Activated CD4-positive, alpha-beta memory T cell treated with anti-CD3 and anti-CD28 coated beads, Interleukin-2, amount 10 ng/mL, durations not matched to agents 7 days and 5 days (primary cell): ENCODE measurements at regions not wholly inside any gene's neighbourhood (a gene's known extent, or its start where the extent isn't known, plus 50 kb on each side); places are given as distances from the start of the nearest gene placed in this dataset.
"Not testable (repeated sequence)": the region's sequence is repeated elsewhere in the genome, so short reads cannot be mapped to it uniquely, and the experiment has no call there.

Experiments
- CTCF ChIA-PET: fragments of 350-600 bp; sonication (Branson Sonifier 250); formaldehyde crosslinking; loops from one replicate; lab custom pipeline; 2021; ENCODE audit warnings: antibody characterized with exemption, inconsistent platforms; lab: Charles Lee
- POLR2A ChIA-PET: fragments of 350-600 bp; sonication (Branson Sonifier 250); formaldehyde crosslinking; loops from one replicate; lab custom pipeline; 2021; ENCODE audit warnings: antibody characterized with exemption; lab: Charles Lee
- DNase-seq: peaks from one replicate; pipeline ENCODE4 v3.0.0-alpha.2; 2020
- H3K27ac Mint-ChIP-seq: one replicate; pipeline ENCODE4 v1.8.0; 2021; ENCODE audit warnings: mild to moderate bottlenecking, mixed read lengths
- H3K27me3 Mint-ChIP-seq: one replicate; pipeline ENCODE4 v1.8.0; 2021; ENCODE audit warnings: mixed read lengths
- H3K36me3 Mint-ChIP-seq: one replicate; pipeline ENCODE4 v1.8.0; 2021; ENCODE audit warnings: low read depth, mixed read lengths
- H3K4me1 Mint-ChIP-seq: one replicate; pipeline ENCODE4 v1.8.0; 2021; ENCODE audit warnings: mixed read lengths
- H3K4me3 Mint-ChIP-seq: one replicate; pipeline ENCODE4 v1.8.0; 2021; ENCODE audit warnings: mild to moderate bottlenecking, mixed read lengths
- H3K9me3 Mint-ChIP-seq: one replicate; pipeline ENCODE4 v1.8.0; 2021; ENCODE audit warnings: mixed read lengths

DNA sequence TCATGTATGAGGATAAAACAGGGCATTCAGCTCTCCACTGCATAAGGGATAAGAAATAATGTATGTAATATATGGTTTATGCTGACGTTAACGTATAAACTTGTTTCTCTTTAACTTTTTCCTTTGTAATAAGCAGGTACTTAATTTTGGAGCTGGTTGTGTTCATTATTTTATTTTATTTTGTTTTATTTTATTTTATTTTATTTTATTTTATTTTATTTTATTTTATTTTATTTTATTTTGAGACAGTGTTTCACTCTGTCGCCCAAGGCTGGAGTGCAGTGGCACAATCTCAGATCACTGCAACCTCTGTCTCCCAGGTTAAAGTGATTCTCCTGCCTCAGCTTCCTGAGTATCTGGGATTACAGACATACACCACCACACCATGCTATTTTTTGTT is 1932.6 kb upstream of the TENM3 start:
- CTCF ChIA-PET, result no interaction called here
- no peak overlapping the region for H3K27ac Mint-ChIP-seq
- no peaks in the 10 kb centered on the region for H3K27me3 Mint-ChIP-seq
- POLR2A ChIA-PET, result no interaction called here
- H3K4me1 Mint-ChIP-seq, result no peaks in the 10 kb centered on the region
- H3K36me3 Mint-ChIP-seq, result no peaks in the 10 kb centered on the region
- no peak for DNase-seq
- H3K4me3 Mint-ChIP-seq, result no peak overlapping the region
- peaks cover 16% of the 10 kb centered on the region for H3K9me3 Mint-ChIP-seq

DNA sequence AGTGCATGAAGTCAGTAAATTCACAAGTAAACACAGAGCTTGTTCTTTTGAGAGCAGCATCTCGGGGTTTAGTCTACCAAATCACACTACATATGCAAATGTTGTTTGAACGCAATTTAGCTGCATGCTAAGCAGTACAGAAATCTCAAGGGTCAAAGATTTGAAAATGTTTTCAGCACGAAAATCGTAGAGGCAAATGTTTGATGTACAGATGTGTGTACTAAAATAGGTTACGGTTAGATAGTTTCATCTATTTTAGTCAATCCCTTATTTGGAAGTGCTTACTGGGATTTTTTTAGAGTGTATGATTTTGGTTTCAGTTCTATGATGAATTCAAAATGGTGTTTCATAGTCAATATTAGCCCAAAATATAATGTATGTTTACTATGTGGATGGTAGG is 1928.2 kb upstream of the TENM3 start:
- DNase-seq, result no peak
- Mint-ChIP-seq H3K4me1 (no peaks in the 10 kb centered on the region), H3K27ac (no peak overlapping the region), H3K27me3 (no peaks in the 10 kb centered on the region), H3K9me3 (peaks cover 12% of the 10 kb centered on the region), H3K36me3 (no peaks in the 10 kb centered on the region), H3K4me3 (no peak overlapping the region)
- CTCF ChIA-PET, result no interaction called here
- POLR2A ChIA-PET, result no interaction called here

DNA sequence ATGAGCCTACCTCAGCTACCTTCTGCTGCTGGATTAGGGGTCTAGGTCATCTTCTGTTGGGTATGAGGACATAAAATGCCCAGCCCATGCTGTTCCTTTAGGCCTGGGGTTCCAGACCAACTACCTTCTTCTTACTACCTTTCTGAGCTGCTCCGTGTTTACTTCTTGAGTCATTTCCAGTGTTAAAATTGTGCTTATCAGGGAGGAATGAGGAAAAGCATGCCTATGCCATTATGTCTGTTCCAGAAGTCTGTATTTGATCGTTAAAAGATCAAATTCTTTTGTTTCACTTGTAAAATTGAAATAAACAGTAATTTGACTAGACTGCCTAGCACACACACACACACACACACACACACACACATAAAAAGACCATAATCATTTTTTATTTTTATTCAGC is 1912.7 kb upstream of the TENM3 start:
- no peak for DNase-seq
- POLR2A ChIA-PET, result no interaction called here
- Mint-ChIP-seq H3K4me3 (no peak overlapping the region), H3K9me3 (peaks cover 3% of the 10 kb centered on the region), H3K36me3 (no peaks in the 10 kb centered on the region), H3K4me1 (no peaks in the 10 kb centered on the region), H3K27ac (no peak overlapping the region), H3K27me3 (no peaks in the 10 kb centered on the region)
- CTCF ChIA-PET, result no interaction called here

DNA sequence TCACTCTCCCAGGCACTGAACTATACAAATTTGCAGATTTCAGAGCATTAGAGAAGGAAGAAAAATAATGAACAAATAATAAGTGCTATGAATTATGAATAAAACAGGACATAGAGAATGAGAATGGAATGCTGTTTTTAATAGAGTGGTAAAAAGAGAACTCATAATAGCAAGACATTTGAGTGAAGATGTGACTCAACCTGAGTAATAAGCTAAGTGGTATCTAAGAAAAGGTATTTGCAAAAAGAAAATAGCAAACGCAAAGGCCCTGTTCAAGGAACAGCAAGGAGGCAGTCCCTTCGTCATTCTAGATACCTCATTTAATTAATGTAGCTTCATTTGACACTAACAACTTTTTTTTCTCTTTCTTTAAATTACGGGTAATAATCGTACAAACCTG is 1910.0 kb upstream of the TENM3 start:
- Mint-ChIP-seq H3K36me3 (no peaks in the 10 kb centered on the region), H3K27me3 (no peaks in the 10 kb centered on the region), H3K4me1 (no peaks in the 10 kb centered on the region), H3K9me3 (peaks cover 12% of the 10 kb centered on the region), H3K4me3 (no peak overlapping the region), H3K27ac (no peak overlapping the region)
- POLR2A ChIA-PET, result no interaction called here
- DNase-seq, result no peak
- CTCF ChIA-PET, result no interaction called here

GRCh38 chr4:180335566-180335965 is 1907.6 kb upstream of the TENM3 start:
- CTCF ChIA-PET, result no interaction called here
- DNase-seq, result no peak
- H3K4me1 Mint-ChIP-seq, result no peaks in the 10 kb centered on the region
- no peak overlapping the region for H3K4me3 Mint-ChIP-seq
- no peaks in the 10 kb centered on the region for H3K27me3 Mint-ChIP-seq
- peaks cover 9% of the 10 kb centered on the region for H3K9me3 Mint-ChIP-seq
- POLR2A ChIA-PET, result no interaction called here
- H3K36me3 Mint-ChIP-seq, result no peaks in the 10 kb centered on the region
- H3K27ac Mint-ChIP-seq, result no peak overlapping the region

GRCh38 chr4:180336494-180337090 is 1906.6 kb upstream of the TENM3 start:
- H3K4me3 Mint-ChIP-seq, result no peak overlapping the region
- POLR2A ChIA-PET, result no interaction called here
- H3K36me3 Mint-ChIP-seq, result no peaks in the 10 kb centered on the region
- no peaks in the 10 kb centered on the region for H3K4me1 Mint-ChIP-seq
- DNase-seq, result no peak
- no peak overlapping the region for H3K27ac Mint-ChIP-seq
- peaks cover 9% of the 10 kb centered on the region for H3K9me3 Mint-ChIP-seq
- CTCF ChIA-PET, result no interaction called here
- H3K27me3 Mint-ChIP-seq, result no peaks in the 10 kb centered on the region

DNA sequence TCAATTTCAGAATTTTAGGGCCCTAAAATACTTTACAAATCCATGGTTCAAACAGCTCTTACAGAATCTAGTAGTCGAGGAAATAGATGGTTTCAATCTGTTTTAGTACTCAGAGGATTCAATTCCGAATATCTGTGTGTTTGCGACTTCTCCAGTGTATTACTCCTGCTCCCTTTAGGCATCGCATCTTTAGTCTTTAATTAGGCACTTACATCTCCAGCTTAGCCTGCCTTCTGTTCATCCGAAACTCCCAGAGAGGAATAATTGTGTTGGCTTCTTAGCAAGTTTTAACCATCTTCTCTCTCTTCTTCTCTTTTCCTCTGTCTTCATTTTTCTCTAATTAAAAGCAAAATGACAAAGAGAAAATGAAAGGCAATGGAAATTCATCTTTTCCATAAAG is 1901.3 kb upstream of the TENM3 start:
- no peak for DNase-seq
- Mint-ChIP-seq H3K9me3 (peaks cover 4% of the 10 kb centered on the region), H3K27me3 (no peaks in the 10 kb centered on the region), H3K4me1 (no peaks in the 10 kb centered on the region), H3K4me3 (no peak overlapping the region), H3K27ac (no peak overlapping the region), H3K36me3 (no peaks in the 10 kb centered on the region)
- ChIA-PET CTCF (no interaction called here), POLR2A (no interaction called here)

DNA sequence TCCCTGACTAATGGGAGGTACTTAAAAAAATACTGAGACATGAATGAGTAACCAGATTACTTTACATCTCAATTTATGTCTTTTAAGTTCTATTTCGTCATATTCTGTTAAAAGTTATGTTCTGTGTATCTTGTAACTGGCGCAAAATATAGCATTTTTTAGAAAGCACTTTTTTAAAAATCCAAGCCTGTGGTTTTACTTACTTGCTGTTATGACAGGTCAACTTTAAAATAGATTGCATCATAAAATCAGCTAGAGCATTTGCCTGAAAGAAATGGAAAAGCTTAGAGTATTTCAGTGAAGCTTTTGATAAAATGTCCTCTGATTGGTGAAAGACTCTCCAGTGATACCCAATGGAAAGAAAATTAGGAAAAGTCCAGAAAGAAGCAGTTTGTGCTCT is 1892.3 kb upstream of the TENM3 start:
- Mint-ChIP-seq H3K4me1 (no peaks in the 10 kb centered on the region), H3K27me3 (no peaks in the 10 kb centered on the region), H3K36me3 (no peaks in the 10 kb centered on the region), H3K27ac (no peak overlapping the region), H3K4me3 (no peak overlapping the region), H3K9me3 (peaks cover 8% of the 10 kb centered on the region)
- POLR2A ChIA-PET, result no interaction called here
- no peak for DNase-seq
- CTCF ChIA-PET, result no interaction called here

DNA sequence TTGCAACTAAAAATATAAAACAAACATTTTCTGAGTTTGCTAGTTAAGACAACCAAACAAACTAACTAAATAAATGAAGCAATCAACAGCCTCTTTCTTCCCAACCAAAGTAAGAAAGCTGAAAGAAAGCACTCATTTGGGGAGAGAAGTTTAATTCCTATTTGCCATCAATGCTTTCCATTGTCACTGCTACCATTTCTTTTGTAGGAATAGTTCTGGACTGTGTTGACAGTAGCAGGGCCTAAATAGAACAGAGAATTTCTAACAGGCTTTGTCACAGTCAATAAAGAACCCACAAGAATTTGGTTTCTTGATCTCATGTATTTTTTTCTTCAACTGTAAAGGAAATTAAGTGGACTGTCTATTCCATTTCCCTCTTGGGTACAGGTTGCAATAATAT is 1886.4 kb upstream of the TENM3 start:
- Mint-ChIP-seq H3K4me3 (no peak overlapping the region), H3K4me1 (no peaks in the 10 kb centered on the region), H3K9me3 (peaks cover 15% of the 10 kb centered on the region), H3K36me3 (no peaks in the 10 kb centered on the region), H3K27me3 (no peaks in the 10 kb centered on the region), H3K27ac (no peak overlapping the region)
- ChIA-PET POLR2A (no interaction called here), CTCF (no interaction called here)
- no peak for DNase-seq

- H3K4me3 Mint-ChIP-seq, H3K27ac Mint-ChIP-seq, H3K9me3 Mint-ChIP-seq, DNase-seq, H3K36me3 Mint-ChIP-seq, H3K27me3 Mint-ChIP-seq, POLR2A ChIA-PET, CTCF ChIA-PET, H3K4me1 Mint-ChIP-seq: not testable (repeated sequence)
Observed at GRCh38 chr4:180360113-180360512, 1883.1 kb upstream of the TENM3 start.

DNA sequence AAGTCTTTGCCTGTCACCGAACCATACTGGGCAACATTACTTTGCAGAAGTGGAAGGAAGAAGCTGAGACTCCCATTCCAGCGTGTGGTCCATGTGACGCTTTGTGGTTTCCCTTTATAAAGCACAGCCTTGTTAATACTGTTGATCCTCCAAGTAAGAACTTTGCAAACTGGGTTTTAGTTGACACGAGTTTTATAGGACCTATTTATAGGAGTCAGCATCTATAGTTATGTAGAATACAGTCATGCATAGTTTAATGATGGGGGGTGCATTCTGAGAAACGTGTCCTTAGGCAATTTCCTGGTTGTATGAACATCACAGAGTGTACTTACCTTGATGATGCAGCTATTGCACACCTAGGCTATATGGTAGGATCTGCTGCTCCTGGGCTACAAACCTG is 1879.4 kb upstream of the TENM3 start:
- no peaks in the 10 kb centered on the region for H3K27me3 Mint-ChIP-seq
- POLR2A ChIA-PET, result no interaction called here
- H3K4me1 Mint-ChIP-seq, result no peaks in the 10 kb centered on the region

DNA sequence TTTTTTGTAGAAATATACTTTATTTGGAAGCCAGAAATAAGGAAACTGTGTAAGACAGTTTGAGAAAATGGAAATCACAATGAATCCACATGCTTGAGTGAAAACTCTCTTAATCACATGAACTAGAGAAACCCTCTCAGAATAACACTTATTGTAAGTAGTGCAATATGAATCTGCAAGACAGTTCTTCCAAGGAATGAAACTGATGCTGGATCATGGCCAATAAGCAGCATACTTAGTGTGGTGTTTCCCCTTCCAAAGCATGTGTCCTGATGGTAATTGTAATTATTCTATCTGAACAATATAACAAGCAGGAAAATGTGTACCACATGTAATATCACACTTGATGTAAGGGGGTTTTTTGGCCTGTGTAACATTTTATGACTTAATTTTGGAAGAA is 1870.5 kb upstream of the TENM3 start:
- H3K9me3 Mint-ChIP-seq, result peaks cover 7% of the 10 kb centered on the region
- no peak overlapping the region for H3K4me3 Mint-ChIP-seq
- no peaks in the 10 kb centered on the region for H3K36me3 Mint-ChIP-seq

More for the DNA sequence above, 1879.4 kb upstream of the TENM3 start:
- Mint-ChIP-seq H3K36me3 (no peaks in the 10 kb centered on the region), H3K9me3 (peaks cover 7% of the 10 kb centered on the region), H3K27ac (no peak overlapping the region), H3K4me3 (no peak overlapping the region)
- CTCF ChIA-PET, result no interaction called here
- no peak for DNase-seq

GRCh38 chr4:180377741-180378140 is 1865.5 kb upstream of the TENM3 start:
- ChIA-PET POLR2A (no interaction called here), CTCF (no interaction called here)
- Mint-ChIP-seq H3K4me3 (no peak overlapping the region), H3K36me3 (no peaks in the 10 kb centered on the region), H3K9me3 (peaks cover 2% of the 10 kb centered on the region), H3K27me3 (no peaks in the 10 kb centered on the region), H3K27ac (no peak overlapping the region), H3K4me1 (no peaks in the 10 kb centered on the region)
- DNase-seq, result no peak

More for the DNA sequence above, 1870.5 kb upstream of the TENM3 start:
- Mint-ChIP-seq H3K27ac (no peak overlapping the region), H3K27me3 (no peaks in the 10 kb centered on the region), H3K4me1 (no peaks in the 10 kb centered on the region)
- POLR2A ChIA-PET, result no interaction called here
- DNase-seq, result no peak
- CTCF ChIA-PET, result no interaction called here

DNA sequence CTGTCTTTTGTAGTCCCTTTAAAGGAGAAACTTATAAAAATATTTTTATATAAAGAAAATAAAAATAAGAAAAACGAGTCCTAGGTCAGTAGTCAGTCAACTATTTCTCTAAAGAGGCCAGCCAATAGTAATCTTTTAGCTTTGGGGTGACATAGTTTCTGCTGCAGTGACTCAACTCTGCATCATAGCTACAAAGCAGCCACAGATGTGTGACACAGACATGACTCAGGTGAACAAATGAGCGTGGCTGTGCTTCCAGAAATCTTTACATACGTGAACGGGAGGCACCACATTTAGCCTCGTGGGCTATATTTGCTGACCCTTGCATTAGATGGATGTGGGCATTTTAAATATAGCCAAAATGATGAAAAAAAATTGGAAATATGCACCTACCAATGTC is 1862.5 kb upstream of the TENM3 start:
- Mint-ChIP-seq H3K4me1 (no peaks in the 10 kb centered on the region), H3K4me3 (no peak overlapping the region), H3K9me3 (peaks cover 2% of the 10 kb centered on the region), H3K27ac (no peak overlapping the region), H3K27me3 (no peaks in the 10 kb centered on the region), H3K36me3 (no peaks in the 10 kb centered on the region)
- ChIA-PET CTCF (no interaction called here), POLR2A (no interaction called here)
- DNase-seq, result no peak
